IMR-90 (cell line): ENCODE measurements at regions not wholly inside any gene's neighbourhood (a gene's known extent, or its start where the extent isn't known, plus 50 kb on each side); places are given as distances from the start of the nearest gene placed in this dataset.
"Not testable (repeated sequence)": the region's sequence is repeated elsewhere in the genome, so short reads cannot be mapped to it uniquely, and the experiment has no call there.

Source experiments
- ATAC-seq: fragments of 200-7000 bp; cut with Tn5 transposase; 2 replicates; pipeline ENCODE4 v1.9.1; 2020; ENCODE audit warnings: low read depth, mild to moderate bottlenecking, moderate library complexity
- BruUV-seq: library from RNA; stranded (reverse); fragments of 400-500 nt; replicated peaks from 2 replicates; lab custom pipeline; 2021; lab: Mats Ljungman, UMichigan
- CTCF ChIA-PET: fragments of 300-600 bp; formaldehyde crosslinking; extraction: SDS; loops from one replicate; lab custom pipeline; 2021; ENCODE audit warnings: antibody characterized with exemption; lab: Yijun Ruan, JAX
- POLR2A ChIA-PET: fragments of 300-600 bp; sonication (Branson Sonifier 250); formaldehyde crosslinking; loops from one replicate; lab custom pipeline; 2022; ENCODE audit warnings: antibody characterized with exemption; ENCODE audit not compliant: unreplicated experiment; lab: Charles Lee
- DNase-seq: peaks from one replicate; pipeline ENCODE4 v3.0.0; 2013
- H2AFZ ChIP-seq: replicated peaks from 2 replicates; pipeline ENCODE3; 2013; ENCODE audit warnings: low read length, mild to moderate bottlenecking; ENCODE audit not compliant: poor library complexity
- H2AK5ac ChIP-seq: 2 replicates; pipeline ENCODE4 v1.6.1; 2013; ENCODE audit warnings: low read depth, low read length, inconsistent platforms
- H2AK9ac ChIP-seq: replicated peaks from 2 replicates; pipeline ENCODE3; 2013; ENCODE audit warnings: mild to moderate bottlenecking, low read depth, low read length, moderate library complexity; ENCODE audit not compliant: poor library complexity
- H2BK120ac ChIP-seq: 2 replicates; pipeline ENCODE4 v1.6.1; 2013; ENCODE audit warnings: low read depth, low read length, inconsistent platforms
- H2BK15ac ChIP-seq: 3 replicates; pipeline ENCODE4 v1.6.1; 2013; ENCODE audit warnings: low read depth, low read length, inconsistent platforms
- H2BK20ac ChIP-seq: 2 replicates; pipeline ENCODE4 v1.6.1; 2013; ENCODE audit warnings: low read depth, mild to moderate bottlenecking, inconsistent platforms, low read length, moderate library complexity
- H2BK5ac ChIP-seq: 2 replicates; pipeline ENCODE4 v1.6.1; 2013; ENCODE audit warnings: mild to moderate bottlenecking, low read depth, low read length, inconsistent platforms; ENCODE audit not compliant: poor library complexity, severe bottlenecking
- H3K14ac ChIP-seq: replicated peaks from 2 replicates; pipeline ENCODE4 v1.6.1; 2013; ENCODE audit warnings: low read depth, low read length, inconsistent platforms
- H3K18ac ChIP-seq: 2 replicates; pipeline ENCODE4 v1.6.1; 2013; ENCODE audit warnings: low read depth, low read length, control low read depth
- H3K23ac ChIP-seq: 2 replicates; pipeline ENCODE4 v1.6.1; 2013; ENCODE audit warnings: low read depth, low read length, inconsistent platforms
- H3K27ac ChIP-seq: 2 replicates; pipeline ENCODE4 v1.5.1; 2013; ENCODE audit warnings: mild to moderate bottlenecking, control low read depth, low read length; ENCODE audit not compliant: insufficient read depth
- H3K27me3 ChIP-seq: 2 replicates; pipeline ENCODE4 v1.6.1; 2013; ENCODE audit warnings: low read length; ENCODE audit not compliant: control insufficient read depth, insufficient read depth
- H3K36me3 ChIP-seq: 2 replicates; pipeline ENCODE4 v1.6.1; 2013; ENCODE audit warnings: low read length, mixed read lengths; ENCODE audit not compliant: control insufficient read depth, insufficient read depth
- H3K4ac ChIP-seq: 2 replicates; pipeline ENCODE4 v1.6.1; 2013; ENCODE audit warnings: low read depth, low read length, inconsistent platforms
- H3K4me1 ChIP-seq: 2 replicates; pipeline ENCODE4 v1.6.1; 2013; ENCODE audit warnings: low read length, mixed read lengths; ENCODE audit not compliant: control insufficient read depth, insufficient read depth
- H3K4me2 ChIP-seq: 2 replicates; pipeline ENCODE4 v1.6.1; 2013; ENCODE audit warnings: low read depth, mild to moderate bottlenecking, control low read depth, low read length, moderate library complexity
- H3K4me3 ChIP-seq: 2 replicates; pipeline ENCODE4 v1.5.1; 2013; ENCODE audit warnings: low read depth, mild to moderate bottlenecking, control low read depth, low read length, moderate library complexity; ENCODE audit not compliant: insufficient read depth
- H3K56ac ChIP-seq: 2 replicates; pipeline ENCODE4 v1.6.1; 2013; ENCODE audit warnings: low read length, inconsistent platforms; ENCODE audit not compliant: insufficient read depth; ENCODE audit errors: extremely low read depth
- H3K79me1 ChIP-seq, 2 experiments: 2 replicates each; pipeline ENCODE4 v1.6.1; 2013; ENCODE audit warnings: low read length in 2 of 2, inconsistent platforms in 1 of 2, low read depth in 1 of 2
- H3K9ac ChIP-seq: 2 replicates; pipeline ENCODE4 v1.6.1; 2013; ENCODE audit warnings: low read depth, low read length, control low read depth
- H3K9me1 ChIP-seq: 2 replicates; pipeline ENCODE4 v1.6.1; 2013; ENCODE audit warnings: low read length, inconsistent platforms; ENCODE audit not compliant: insufficient read depth
- H3K9me3 ChIP-seq: 2 replicates; pipeline ENCODE4 v1.6.1; 2013; ENCODE audit warnings: low read length; ENCODE audit not compliant: control insufficient read depth, insufficient read depth
- H4K20me1 ChIP-seq: 2 replicates; pipeline ENCODE4 v1.6.1; 2013; ENCODE audit warnings: low read length, inconsistent platforms; ENCODE audit not compliant: insufficient read depth
- H4K5ac ChIP-seq: 2 replicates; pipeline ENCODE4 v1.6.1; 2013; ENCODE audit warnings: mild to moderate bottlenecking, low read depth, low read length, control low read depth
- H4K8ac ChIP-seq, 2 experiments: 2 replicates each; pipeline ENCODE4 v1.6.1; 2013; ENCODE audit warnings: low read depth in 2 of 2, low read length in 2 of 2, control low read depth in 1 of 2, inconsistent platforms in 1 of 2
- H4K91ac ChIP-seq: 2 replicates; pipeline ENCODE4 v1.6.1; 2013; ENCODE audit warnings: low read depth, low read length, inconsistent platforms; ENCODE audit not compliant: insufficient read depth
- WGBS, 2 experiments: methylation state at CpG; one replicate each; pipeline versions ENCODE4 v1.1.5 to v1.1.7; 2013; ENCODE audit warnings: missing lambda C conversion rate in 2 of 2; ENCODE audit not compliant: insufficient read length in 1 of 2; ENCODE audit errors: extremely low coverage in 2 of 2; 5-methylcytosine and 5-hydroxymethylcytosine counted together
- dilution Hi-C: fragments of 300-500 bp; cut with HindIII; formaldehyde crosslinking; loops from one replicate; pipeline ENCODE4 v1.14.3; 2018; ENCODE audit warnings: low sequenced_read_pairs; ENCODE audit not compliant: unreplicated experiment
- in situ Hi-C: fragments of 300-500 bp; cut with MboI; formaldehyde crosslinking; loops from 3 replicates; pipeline ENCODE4 v1.14.3; 2019; ENCODE audit warnings: low sequenced_read_pairs, inconsistent platforms, mixed read lengths
- intact Hi-C: fragments of 100-400 bp; cut with micrococcal nuclease; formaldehyde crosslinking; loops from 2 replicates; pipeline ENCODE4 v1.10.0; 2022

DNA sequence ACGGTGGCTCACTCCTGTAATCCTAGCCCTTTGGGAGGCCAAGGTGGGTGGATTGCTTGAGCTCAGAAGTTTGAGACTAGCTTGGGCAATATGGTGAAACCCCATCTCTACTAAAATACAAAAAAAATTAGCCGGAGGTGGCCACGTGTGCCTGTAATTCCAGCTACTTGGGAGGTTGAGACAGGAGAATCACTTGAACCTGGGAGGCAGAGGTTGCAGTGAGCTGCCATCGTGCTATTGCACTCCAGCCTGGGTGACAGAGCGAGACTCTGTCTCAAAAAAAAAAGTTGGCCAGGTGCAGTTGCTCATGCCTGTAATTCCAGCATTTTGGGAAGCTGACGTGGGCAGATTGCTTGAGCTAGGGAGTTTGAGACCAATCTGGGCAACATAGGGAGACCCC, 79.2 kb upstream of the CLINT1 start:
- H4K5ac ChIP-seq, H4K91ac ChIP-seq, H3K79me1 ChIP-seq, H3K23ac ChIP-seq, CTCF ChIA-PET, H3K4ac ChIP-seq, H2BK15ac ChIP-seq, H3K14ac ChIP-seq, H3K27ac ChIP-seq, dilution Hi-C loops, H2BK20ac ChIP-seq, H3K56ac ChIP-seq, H2AFZ ChIP-seq, BruUV-seq, H3K9me1 ChIP-seq, H2AK5ac ChIP-seq, H4K8ac ChIP-seq, H4K20me1 ChIP-seq, H3K27me3 ChIP-seq, DNase-seq, H2BK5ac ChIP-seq, H2AK9ac ChIP-seq, H3K9ac ChIP-seq, H3K36me3 ChIP-seq, intact Hi-C loops, H3K4me2 ChIP-seq, H3K4me3 ChIP-seq, H3K18ac ChIP-seq, H3K4me1 ChIP-seq, in situ Hi-C loops, ATAC-seq, H3K9me3 ChIP-seq, H2BK120ac ChIP-seq: not testable (repeated sequence)
- WGBS, 2 experiments = 83% methylated on average over 2 of the region's 6 CpGs; no CpG with 5 or more reads in 1 of the 2 experiments
- POLR2A ChIA-PET = interaction anchor here (0.6 kb wide), 1 partner anchor 99 kb away, joined by 5 read pairs; no protein-coding TSS in a partner anchor

GRCh38 chr5:157936776-157937501, 78.0 kb upstream of the CLINT1 start:
- H3K9me1 ChIP-seq, H2AK5ac ChIP-seq, H4K8ac ChIP-seq, H3K9me3 ChIP-seq, ATAC-seq, H3K27me3 ChIP-seq, H3K79me1 ChIP-seq, H3K23ac ChIP-seq, dilution Hi-C loops, H4K5ac ChIP-seq, H3K4ac ChIP-seq, H2AFZ ChIP-seq, H3K14ac ChIP-seq, H3K36me3 ChIP-seq, H3K4me3 ChIP-seq, H4K20me1 ChIP-seq, H3K56ac ChIP-seq, H2BK20ac ChIP-seq, POLR2A ChIA-PET, H2AK9ac ChIP-seq, H3K27ac ChIP-seq, in situ Hi-C loops, H2BK120ac ChIP-seq, DNase-seq, H4K91ac ChIP-seq, H3K4me1 ChIP-seq, H2BK5ac ChIP-seq, H2BK15ac ChIP-seq, BruUV-seq, H3K4me2 ChIP-seq, H3K9ac ChIP-seq, intact Hi-C loops, H3K18ac ChIP-seq: not testable (repeated sequence)
- CTCF ChIA-PET = interaction anchor here (0.6 to 1.0 kb wide), 2 partner anchors 12 to 97 kb away, joined by 4 to 5 read pairs; no protein-coding TSS in a partner anchor
- WGBS, 2 experiments = no CpG with 5 or more reads among the region's 3 CpGs
